HUDEP-2 (cell line): ENCODE measurements at regions not wholly inside any gene's neighbourhood (a gene's known extent, or its start where the extent isn't known, plus 50 kb on each side); places are given as distances from the start of the nearest gene placed in this dataset.

Source experiments
- DNase-seq, 76 experiments: peaks; one replicate each; lab custom pipeline; 2025; ENCODE audit not compliant: unreplicated experiment in 76 of 76; lab: John Stamatoyannopoulos, UW

- no peak for DNase-seq
These were observed 353.9 kb upstream of the GRAMD2B start for GRCh38 chr5:126069329-126069728.

GRCh38 chr5:126070481-126070880, 352.7 kb upstream of the GRAMD2B start:
- no peak for DNase-seq

GRCh38 chr5:126074538-126074937, 348.7 kb upstream of the GRAMD2B start:
- DNase-seq, result no peak

GRCh38 chr5:126079266-126079665, 343.9 kb upstream of the GRAMD2B start:
- DNase-seq, result no peak

GRCh38 chr5:126081209-126081608, 342.0 kb upstream of the GRAMD2B start:
- no peak for DNase-seq

GRCh38 chr5:126093041-126093440, 330.2 kb upstream of the GRAMD2B start:
- no peak for DNase-seq

GRCh38 chr5:126093718-126094117, 329.5 kb upstream of the GRAMD2B start:
- no peak for DNase-seq

GRCh38 chr5:126094991-126095390, 328.2 kb upstream of the GRAMD2B start:
- DNase-seq, result no peak

- DNase-seq, result no peak
These were observed 326.7 kb upstream of the GRAMD2B start for GRCh38 chr5:126096442-126097006.

- no peak for DNase-seq
These were observed 325.3 kb upstream of the GRAMD2B start for GRCh38 chr5:126097876-126098275.

- no peak for DNase-seq
These were observed 324.7 kb upstream of the GRAMD2B start for GRCh38 chr5:126098330-126099017.

- no peak for DNase-seq
These were observed 324.1 kb upstream of the GRAMD2B start for GRCh38 chr5:126099077-126099476.

GRCh38 chr5:126100767-126101166, 322.4 kb upstream of the GRAMD2B start:
- DNase-seq, result no peak

- no peak for DNase-seq
These were observed 321.3 kb upstream of the GRAMD2B start for GRCh38 chr5:126101901-126102300.

- no peak for DNase-seq
These were observed 320.2 kb upstream of the GRAMD2B start for GRCh38 chr5:126103050-126103449.

- DNase-seq, result no peak
These were observed 319.3 kb upstream of the GRAMD2B start for GRCh38 chr5:126103868-126104267.

- DNase-seq, result no peak
These were observed 318.9 kb upstream of the GRAMD2B start for GRCh38 chr5:126104341-126104740.

GRCh38 chr5:126104951-126105350, 318.3 kb upstream of the GRAMD2B start:
- DNase-seq, result no peak

GRCh38 chr5:126106029-126106428, 317.2 kb upstream of the GRAMD2B start:
- DNase-seq, result no peak

GRCh38 chr5:126107381-126107780, 315.8 kb upstream of the GRAMD2B start:
- DNase-seq, result no peak

- DNase-seq, result no peak
These were observed 314.7 kb upstream of the GRAMD2B start for GRCh38 chr5:126108470-126108869.

- no peak for DNase-seq
These were observed 308.1 kb upstream of the GRAMD2B start for GRCh38 chr5:126115059-126115629.
